Pancreas (tissue), 10 donors: ENCODE measurements at regions not wholly inside any gene's neighbourhood (a gene's known extent, or its start where the extent isn't known, plus 50 kb on each side); places are given as distances from the start of the nearest gene placed in this dataset.

Source experiments
- ATAC-seq, 4 donors: fragments of 200-7000 bp; cut with Tn5 transposase; one replicate each; pipeline versions ENCODE4 v1.8.0 to v1.9.1; 2020; ENCODE audit warnings: mild to moderate bottlenecking in 4 of 4, moderate library complexity in 4 of 4
- DNase-seq, 6 donors: peaks; one replicate each; pipeline ENCODE4 v3.0.0-alpha.2; 2020
- FAIRE-seq: peaks from 2 replicates; lab custom pipeline; 2012; peaks lifted over from hg19 to GRCh38; lab: Jason Lieb, UNC
- H3K27ac ChIP-seq, 4 donors: fragments of 200-600 bp; sonication (generic); 1 replicate in 3 of 4; 2 replicates in 1 of 4; pipeline versions ENCODE4 v1.5.0 to v1.8.0; 2020
- H3K27me3 ChIP-seq, 4 donors: fragments of 200-600 bp; one replicate each; pipeline ENCODE4 v1.8.0; 2021
- H3K36me3 ChIP-seq, 3 donors: fragments of 200-600 bp; sonication (generic) in 1 of 3; one replicate each; pipeline versions ENCODE4 v1.5.0 to v1.8.0; 2020 to 2021
- H3K4me1 ChIP-seq, 3 donors: fragments of 200-600 bp; one replicate each; pipeline ENCODE4 v1.8.0; 2021
- H3K4me3 ChIP-seq, 4 donors: fragments of 200-600 bp; sonication (generic) in 2 of 4; one replicate each; pipeline versions ENCODE4 v1.5.0 to v1.8.0; 2020 to 2021
- H3K9me3 ChIP-seq, 4 donors: fragments of 200-600 bp; one replicate each; pipeline ENCODE4 v1.8.0; 2021
- CTCF ChIP-seq, 4 donors: fragments of 200-600 bp; sonication (generic) in 3 of 4; IDR thresholded peaks; one replicate each; pipeline versions ENCODE4 v1.5.0 to v1.8.0; 2021; ENCODE audit warnings: antibody characterized with exemption in 4 of 4
- WGBS, 2 donors: extraction: QIAGEN DNeasy Blood & Tissue Kit; methylation state at CpG; one replicate each; pipeline ENCODE4 v1.1.7; 2013; 5-methylcytosine and 5-hydroxymethylcytosine counted together
- intact Hi-C, 3 donors: fragments of 100-400 bp; cut with DNase I; formaldehyde crosslinking; loops; one replicate each; pipeline versions ENCODE4 v1.11.1 to v1.14.2; 2022
- donor health status: healthy with polysubstance abuse.
- donor health status: DM: no; HTN: no; CAD: no; lungs with moderate emphysema.
- donor health status: DM: no; HTN: no; CAD: no.
- donor health status: control.
- donor health status: control.
- donor health status: Bipolar disorder and iron deficiency.
- donor health status: DM: yes; HTN: yes; CAD: no.
- donor health status: DM: no; HTN: no; CAD: no.
- donor health status: DM: no; HTN: no; CAD: no.
- donor health status: DM: yes; HTN: yes; CAD: no.

- no peak overlapping the region for H3K4me3 ChIP-seq
- no peak for FAIRE-seq
- no peaks in the 10 kb centered on the region for H3K4me1 ChIP-seq
- peaks cover 0 to 9% (median 0%) of the 10 kb centered on the region in 4 donors for H3K27me3 ChIP-seq
- 62% methylated on average over 5 of the region's 5 CpGs for WGBS, 2 donors
- H3K27ac ChIP-seq = no peak overlapping the region
- no peaks in the 10 kb centered on the region for H3K36me3 ChIP-seq
- intact Hi-C loops = no loop called here
- DNase-seq = no peak
- H3K9me3 ChIP-seq = no peaks in the 10 kb centered on the region
- ATAC-seq = no peak
- TF ChIP-seq CTCF (IDR thresholded peaks at IDR 0.05) = no peak
These were observed 374.2 kb downstream of the EN1 start for GRCh38 chr2:118473241-118473640.

DNA sequence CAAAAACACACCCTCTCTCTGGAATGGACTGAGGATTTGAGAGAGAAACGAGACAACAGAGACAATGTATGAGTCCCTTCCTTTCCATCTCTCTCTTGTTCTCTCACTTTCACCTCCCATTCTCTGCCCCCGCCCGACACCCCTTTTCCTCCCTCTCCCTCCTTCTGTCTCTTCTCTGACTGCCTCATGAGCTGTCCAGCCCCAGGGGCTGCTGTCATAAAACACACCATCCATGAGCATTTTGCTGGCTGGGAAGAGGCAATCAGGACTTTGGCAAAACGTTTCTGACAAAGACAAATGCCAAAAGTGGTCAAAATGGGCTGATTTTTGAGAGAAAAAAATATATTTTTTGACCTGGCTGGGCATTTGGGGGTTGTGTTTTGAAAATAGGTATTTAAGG is 377.2 kb downstream of the EN1 start:
- peaks cover 0 to 9% (median 0%) of the 10 kb centered on the region in 4 donors for H3K27me3 ChIP-seq
- no peaks in the 10 kb centered on the region for H3K36me3 ChIP-seq
- H3K9me3 ChIP-seq = no peaks in the 10 kb centered on the region
- intact Hi-C loops = no loop called here
- no peak overlapping the region for H3K27ac ChIP-seq
- FAIRE-seq (no peak), DNase-seq (no peak), ATAC-seq (no peak)
- H3K4me3 ChIP-seq = no peak overlapping the region
- 56 to 57% methylated on average over 4 of the region's 4 CpGs for WGBS, 2 donors
- TF ChIP-seq CTCF (IDR thresholded peaks at IDR 0.05) = no peak
- no peaks in the 10 kb centered on the region for H3K4me1 ChIP-seq

DNA sequence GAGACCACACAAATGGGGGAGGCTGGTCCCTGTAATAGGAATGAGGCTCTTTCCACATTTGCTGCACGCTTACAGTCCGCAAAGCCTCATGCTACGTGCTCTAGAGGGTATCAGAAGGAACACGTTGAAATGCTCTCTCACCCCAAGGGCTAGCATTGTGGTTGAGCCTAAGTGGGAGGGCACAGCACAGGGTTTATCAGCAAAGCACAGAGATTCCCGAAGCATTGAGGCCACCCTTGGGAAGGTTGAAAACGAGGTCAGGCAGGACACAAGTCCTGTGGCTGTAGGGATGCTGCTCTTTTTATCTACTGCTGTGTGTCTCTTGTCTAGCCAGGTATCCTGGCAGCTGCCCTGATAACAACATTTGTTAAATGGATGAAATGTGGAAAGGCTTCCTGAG is 378.3 kb downstream of the EN1 start:
- TF ChIP-seq CTCF (IDR thresholded peaks at IDR 0.05) = no peak
- no peak for DNase-seq
- Histone ChIP-seq H3K4me1 (no peaks in the 10 kb centered on the region), H3K27me3 (peaks cover 0 to 9% (median 0%) of the 10 kb centered on the region in 4 donors), H3K36me3 (no peaks in the 10 kb centered on the region), H3K9me3 (no peaks in the 10 kb centered on the region), H3K27ac (no peak overlapping the region), H3K4me3 (no peak overlapping the region)
- no peak for ATAC-seq
- intact Hi-C loops = no loop called here
- FAIRE-seq = no peak
- 40 to 46% methylated on average over 6 of the region's 6 CpGs for WGBS, 2 donors

DNA sequence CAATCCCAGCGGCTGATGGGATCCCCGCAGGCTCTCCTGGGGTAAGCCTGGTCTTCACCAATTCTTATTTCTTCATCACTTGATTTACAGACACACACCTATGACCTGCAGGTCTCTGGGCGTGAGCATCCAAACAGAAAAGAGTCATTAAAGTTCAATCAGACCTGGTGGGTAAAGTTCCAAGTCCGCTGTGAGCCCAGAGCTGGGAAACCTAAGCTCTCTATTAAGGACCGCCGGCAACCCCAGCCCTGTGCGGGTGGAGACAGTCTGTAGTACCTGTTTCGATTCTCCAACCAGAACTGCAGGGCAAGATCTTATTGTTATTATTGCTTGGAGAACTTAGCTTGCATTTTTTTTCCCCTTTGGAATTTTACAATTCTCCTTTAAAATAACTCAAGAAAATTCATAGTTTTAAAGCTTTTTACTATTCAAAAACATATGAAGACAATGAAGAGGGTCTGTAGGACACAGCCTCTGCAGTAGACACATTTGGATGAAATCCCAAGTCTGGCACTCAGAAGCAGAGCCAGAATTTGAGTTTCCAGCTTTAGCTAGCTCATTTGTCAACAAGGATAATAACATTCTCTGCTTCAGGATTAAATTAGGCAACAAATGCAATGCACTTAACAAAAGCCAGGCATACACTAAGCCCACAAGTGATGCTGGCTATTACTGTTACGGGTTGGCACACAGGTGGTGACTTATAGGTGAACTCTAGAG is 376.4 kb downstream of the INSIG2 start:
- 57 to 68% methylated on average over 9 of the region's 9 CpGs for WGBS, 2 donors
- FAIRE-seq = no peak
- no peak for TF ChIP-seq CTCF (IDR thresholded peaks at IDR 0.05)
- DNase-seq = no peak
- H3K27me3 ChIP-seq = peaks cover 0 to 9% (median 0%) of the 10 kb centered on the region in 4 donors
- H3K27ac ChIP-seq = no peak overlapping the region
- no peak for ATAC-seq
- H3K4me3 ChIP-seq = no peak overlapping the region
- H3K36me3 ChIP-seq = no peaks in the 10 kb centered on the region
- no peaks in the 10 kb centered on the region for H3K9me3 ChIP-seq
- intact Hi-C loops = no loop called here
- H3K4me1 ChIP-seq = no peaks in the 10 kb centered on the region

- Histone ChIP-seq H3K36me3 (no peaks in the 10 kb centered on the region), H3K9me3 (no peaks in the 10 kb centered on the region), H3K4me1 (no peaks in the 10 kb centered on the region), H3K27ac (no peak overlapping the region), H3K4me3 (no peak overlapping the region), H3K27me3 (peaks cover 0 to 4% (median 0%) of the 10 kb centered on the region in 4 donors)
- 81 to 91% methylated on average over 3 of the region's 3 CpGs for WGBS, 2 donors
- FAIRE-seq = no peak
- intact Hi-C loops = no loop called here
- DNase-seq = no peak
- ATAC-seq = no peak
- no peak for TF ChIP-seq CTCF (IDR thresholded peaks at IDR 0.05)
These were observed 375.8 kb downstream of the INSIG2 start for GRCh38 chr2:118464046-118464445.
